Astrocyte (in vitro differentiated cells and primary cell): ENCODE measurements at regions not wholly inside any gene's neighbourhood (a gene's known extent, or its start where the extent isn't known, plus 50 kb on each side); places are given as distances from the start of the nearest gene placed in this dataset.

Source experiments
- DNase-seq: peaks from one replicate; pipeline ENCODE4 v3.0.0-alpha.2; 2010; ENCODE audit warnings: low read depth
- FAIRE-seq: peaks from 2 replicates; lab custom pipeline; 2011; peaks lifted over from hg19 to GRCh38; lab: Jason Lieb, UNC
- H2AFZ ChIP-seq: 2 replicates; pipeline ENCODE4 v1.6.0; 2012; ENCODE audit warnings: low read depth, low read length, inconsistent platforms
- H3K27ac ChIP-seq: 2 replicates; pipeline ENCODE4 v1.5.1; 2011; ENCODE audit warnings: low read depth, low read length, inconsistent platforms
- H3K27me3 ChIP-seq: 2 replicates; pipeline ENCODE4 v1.6.0; 2011; ENCODE audit warnings: low read length, inconsistent platforms; ENCODE audit not compliant: insufficient read depth
- H3K36me3 ChIP-seq: 2 replicates; pipeline ENCODE4 v1.5.1; 2011; ENCODE audit warnings: low read length, inconsistent platforms; ENCODE audit not compliant: insufficient read depth
- H3K4me1 ChIP-seq: 2 replicates; pipeline ENCODE4 v1.5.1; 2011; ENCODE audit warnings: low read length, inconsistent platforms; ENCODE audit not compliant: insufficient read depth
- H3K4me2 ChIP-seq: 2 replicates; pipeline ENCODE4 v1.6.0; 2012; ENCODE audit warnings: low read length, inconsistent platforms
- H3K4me3 ChIP-seq: 2 replicates; pipeline ENCODE4 v1.5.1; 2011; ENCODE audit warnings: low read depth, mild to moderate bottlenecking, low read length, inconsistent platforms; ENCODE audit not compliant: insufficient read depth
- H3K79me2 ChIP-seq: 2 replicates; pipeline ENCODE4 v1.6.0; 2012; ENCODE audit warnings: mild to moderate bottlenecking, low read length, inconsistent platforms; ENCODE audit not compliant: insufficient read depth
- H3K9ac ChIP-seq: 2 replicates; pipeline ENCODE4 v1.6.0; 2012; ENCODE audit warnings: mild to moderate bottlenecking, low read length, inconsistent platforms
- H3K9me3 ChIP-seq: 2 replicates; pipeline ENCODE4 v1.5.1; 2012; ENCODE audit warnings: low read depth, mild to moderate bottlenecking, low read length, inconsistent platforms; ENCODE audit not compliant: insufficient read depth
- H4K20me1 ChIP-seq: 2 replicates; pipeline ENCODE4 v1.6.0; 2012; ENCODE audit warnings: low read length, inconsistent platforms; ENCODE audit not compliant: insufficient read depth
- H3K27ac Mint-ChIP-seq: one replicate; pipeline ENCODE4 v1.8.0; 2021; ENCODE audit warnings: mild to moderate bottlenecking, mixed read lengths; ENCODE audit not compliant: unreplicated experiment
- H3K27me3 Mint-ChIP-seq: one replicate; pipeline ENCODE4 v1.8.0; 2021; ENCODE audit warnings: low read depth, mixed read lengths; ENCODE audit not compliant: unreplicated experiment
- H3K36me3 Mint-ChIP-seq: one replicate; pipeline ENCODE4 v1.8.0; 2021; ENCODE audit warnings: low read depth, mixed read lengths; ENCODE audit not compliant: unreplicated experiment
- H3K4me1 Mint-ChIP-seq: one replicate; pipeline ENCODE4 v1.8.0; 2021; ENCODE audit warnings: low read depth, mixed read lengths; ENCODE audit not compliant: unreplicated experiment
- H3K4me3 Mint-ChIP-seq: one replicate; pipeline ENCODE4 v1.8.0; 2021; ENCODE audit warnings: mild to moderate bottlenecking, moderate library complexity, mixed read lengths; ENCODE audit not compliant: unreplicated experiment
- H3K9me3 Mint-ChIP-seq: one replicate; pipeline ENCODE4 v1.8.0; 2021; ENCODE audit warnings: mild to moderate bottlenecking, mixed read lengths; ENCODE audit not compliant: unreplicated experiment
- EZH2 ChIP-seq: IDR thresholded peaks from 2 replicates; pipeline ENCODE4 v1.6.1; 2012; ENCODE audit warnings: mild to moderate bottlenecking, low read length, inconsistent platforms; ENCODE audit not compliant: insufficient read depth
- TF ChIP-seq, protein P1 (sequence below): IDR thresholded peaks from 2 replicates; pipeline ENCODE4 v1.5.1; 2011; ENCODE audit warnings: low read depth, mild to moderate bottlenecking, inconsistent platforms, low read length, moderate library complexity; ENCODE audit not compliant: insufficient read depth

- Mint-ChIP-seq H3K4me1 (no peaks in the 10 kb centered on the region), H3K36me3 (peaks cover 1% of the 10 kb centered on the region), H3K4me3 (no peak overlapping the region), H3K27ac (no peak overlapping the region), H3K9me3 (peaks cover 2% of the 10 kb centered on the region), H3K27me3 (no peaks in the 10 kb centered on the region)
- Histone ChIP-seq H3K4me2 (no peak overlapping the region), H3K27me3 (no peaks in the 10 kb centered on the region), H3K9me3 (no peaks in the 10 kb centered on the region), H2AFZ (no peak overlapping the region), H3K4me3 (no peak overlapping the region), H3K79me2 (no peaks in the 10 kb centered on the region), H3K4me1 (no peaks in the 10 kb centered on the region), H3K36me3 (no peaks in the 10 kb centered on the region), H3K9ac (no peak overlapping the region), H4K20me1 (no peaks in the 10 kb centered on the region), H3K27ac (no peak overlapping the region)
- peak; percentile 71 for FAIRE-seq
- DNase-seq = no peak
- TF ChIP-seq, protein P1, sequence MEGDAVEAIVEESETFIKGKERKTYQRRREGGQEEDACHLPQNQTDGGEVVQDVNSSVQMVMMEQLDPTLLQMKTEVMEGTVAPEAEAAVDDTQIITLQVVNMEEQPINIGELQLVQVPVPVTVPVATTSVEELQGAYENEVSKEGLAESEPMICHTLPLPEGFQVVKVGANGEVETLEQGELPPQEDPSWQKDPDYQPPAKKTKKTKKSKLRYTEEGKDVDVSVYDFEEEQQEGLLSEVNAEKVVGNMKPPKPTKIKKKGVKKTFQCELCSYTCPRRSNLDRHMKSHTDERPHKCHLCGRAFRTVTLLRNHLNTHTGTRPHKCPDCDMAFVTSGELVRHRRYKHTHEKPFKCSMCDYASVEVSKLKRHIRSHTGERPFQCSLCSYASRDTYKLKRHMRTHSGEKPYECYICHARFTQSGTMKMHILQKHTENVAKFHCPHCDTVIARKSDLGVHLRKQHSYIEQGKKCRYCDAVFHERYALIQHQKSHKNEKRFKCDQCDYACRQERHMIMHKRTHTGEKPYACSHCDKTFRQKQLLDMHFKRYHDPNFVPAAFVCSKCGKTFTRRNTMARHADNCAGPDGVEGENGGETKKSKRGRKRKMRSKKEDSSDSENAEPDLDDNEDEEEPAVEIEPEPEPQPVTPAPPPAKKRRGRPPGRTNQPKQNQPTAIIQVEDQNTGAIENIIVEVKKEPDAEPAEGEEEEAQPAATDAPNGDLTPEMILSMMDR = no peak
- TF ChIP-seq EZH2 = no peak
Measured at GRCh38 chrX:7316887-7317286, 168.9 kb upstream of the PUDP start.

GRCh38 chrX:7316280-7316679, 168.3 kb upstream of the PUDP start:
- H3K27me3 Mint-ChIP-seq = no peaks in the 10 kb centered on the region
- H3K9ac ChIP-seq = no peak overlapping the region
- TF ChIP-seq, protein P1 = no peak
- no peak for TF ChIP-seq EZH2
- DNase-seq (no peak), FAIRE-seq (peak; percentile 20)
- peaks cover 1% of the 10 kb centered on the region for H3K36me3 Mint-ChIP-seq
- H3K4me1 Mint-ChIP-seq = no peaks in the 10 kb centered on the region
- H3K4me2 ChIP-seq = no peak overlapping the region
- H3K9me3 ChIP-seq = no peaks in the 10 kb centered on the region
- H3K4me3 Mint-ChIP-seq = no peak overlapping the region
- no peak overlapping the region for H3K27ac Mint-ChIP-seq
- H3K27me3 ChIP-seq = no peaks in the 10 kb centered on the region
- H3K36me3 ChIP-seq = no peaks in the 10 kb centered on the region
- peaks cover 2% of the 10 kb centered on the region for H3K9me3 Mint-ChIP-seq
- H3K4me3 ChIP-seq = no peak overlapping the region
- no peak overlapping the region for H2AFZ ChIP-seq
- no peaks in the 10 kb centered on the region for H4K20me1 ChIP-seq
- H3K4me1 ChIP-seq = no peaks in the 10 kb centered on the region
- no peaks in the 10 kb centered on the region for H3K79me2 ChIP-seq
- H3K27ac ChIP-seq = no peak overlapping the region

GRCh38 chrX:7314425-7314824, 166.5 kb upstream of the PUDP start:
- no peak overlapping the region for H3K4me2 ChIP-seq
- H3K27me3 ChIP-seq = no peaks in the 10 kb centered on the region
- H3K4me1 ChIP-seq = no peaks in the 10 kb centered on the region
- H3K9ac ChIP-seq = no peak overlapping the region
- FAIRE-seq (no peak), DNase-seq (no peak)
- Mint-ChIP-seq H3K36me3 (peaks cover 1% of the 10 kb centered on the region), H3K9me3 (peaks cover 2% of the 10 kb centered on the region), H3K4me3 (no peak overlapping the region), H3K27me3 (no peaks in the 10 kb centered on the region), H3K27ac (no peak overlapping the region), H3K4me1 (no peaks in the 10 kb centered on the region)
- H4K20me1 ChIP-seq = no peaks in the 10 kb centered on the region
- H2AFZ ChIP-seq = no peak overlapping the region
- no peak for TF ChIP-seq EZH2
- TF ChIP-seq, protein P1 = no peak
- H3K9me3 ChIP-seq = no peaks in the 10 kb centered on the region
- no peaks in the 10 kb centered on the region for H3K79me2 ChIP-seq
- H3K27ac ChIP-seq = no peak overlapping the region
- no peak overlapping the region for H3K4me3 ChIP-seq
- no peaks in the 10 kb centered on the region for H3K36me3 ChIP-seq
